ENCODE measurements at regions not wholly inside any gene's neighbourhood (a gene's known extent, or its start where the extent isn't known, plus 50 kb on each side); places are given as distances from the start of the nearest gene placed in this dataset.

GRCh38 chr14:96980835-96981234, 183.7 kb downstream of the VRK1 start:
- no peak for DNase-seq

GRCh38 chr14:96986256-96987085, 189.3 kb downstream of the VRK1 start:
- DNase-seq: no peak

GRCh38 chr14:96987086-96987474, 189.9 kb downstream of the VRK1 start:
- DNase-seq: no peak

DNA sequence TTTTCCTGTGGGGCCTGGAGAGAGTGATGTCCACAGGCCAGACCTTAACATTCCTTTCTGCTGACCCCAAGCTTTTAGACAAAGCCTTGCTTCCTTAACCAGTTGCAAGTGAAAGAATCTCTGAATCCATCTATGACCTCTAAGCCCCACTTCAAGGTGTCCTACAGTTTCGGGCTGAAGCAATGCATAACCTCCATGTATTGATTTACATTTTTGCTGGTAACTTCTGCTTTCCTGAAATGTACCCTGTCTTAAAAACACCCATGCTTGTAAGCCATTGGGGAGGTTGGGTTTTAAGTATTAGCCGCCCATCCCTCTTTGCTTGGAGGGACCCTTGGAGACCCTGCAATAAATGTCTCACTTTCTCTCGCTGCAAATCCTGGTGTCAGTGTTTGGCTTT, 190.6 kb downstream of the VRK1 start:
- DNase-seq: no peak

DNA sequence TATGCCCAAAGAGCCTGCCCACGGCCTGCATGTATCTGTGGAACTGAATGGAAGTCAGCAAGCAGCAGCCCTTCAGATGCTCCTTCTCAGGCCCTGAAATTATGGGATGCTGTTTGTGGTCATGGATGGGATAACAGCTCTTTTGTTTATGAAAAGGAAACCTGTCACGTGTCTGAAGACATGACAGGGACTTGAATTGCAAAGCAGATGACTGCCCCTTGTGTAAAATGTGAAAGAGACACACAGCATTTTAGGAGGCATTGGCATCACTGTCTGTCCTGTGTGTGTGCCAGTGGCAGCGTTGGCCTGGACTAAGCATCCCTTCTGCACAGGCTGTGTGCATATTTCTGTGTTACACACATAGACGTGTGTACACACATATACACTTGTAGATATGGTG, 192.1 kb downstream of the VRK1 start:
- DNase-seq: no peak

DNA sequence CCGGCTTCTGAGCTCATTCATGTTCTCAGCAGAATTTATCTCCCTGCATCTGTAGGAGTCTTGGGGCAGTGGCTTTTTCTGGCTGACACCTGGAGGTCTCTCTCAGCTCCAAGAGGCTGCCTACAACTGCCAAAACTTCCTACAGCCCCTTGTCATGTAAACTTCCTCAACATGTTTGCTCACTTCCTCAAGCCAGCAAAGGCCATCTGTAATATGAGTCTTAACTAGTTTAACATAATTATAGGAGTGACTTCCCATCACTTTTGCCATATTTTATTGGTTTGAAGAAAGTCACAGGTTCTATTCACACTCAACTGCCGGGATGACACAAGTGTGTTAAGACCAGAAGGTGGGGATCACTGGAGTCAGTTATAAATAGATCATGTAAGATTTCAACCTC, 194.0 kb downstream of the VRK1 start:
- no peak for DNase-seq

DNA sequence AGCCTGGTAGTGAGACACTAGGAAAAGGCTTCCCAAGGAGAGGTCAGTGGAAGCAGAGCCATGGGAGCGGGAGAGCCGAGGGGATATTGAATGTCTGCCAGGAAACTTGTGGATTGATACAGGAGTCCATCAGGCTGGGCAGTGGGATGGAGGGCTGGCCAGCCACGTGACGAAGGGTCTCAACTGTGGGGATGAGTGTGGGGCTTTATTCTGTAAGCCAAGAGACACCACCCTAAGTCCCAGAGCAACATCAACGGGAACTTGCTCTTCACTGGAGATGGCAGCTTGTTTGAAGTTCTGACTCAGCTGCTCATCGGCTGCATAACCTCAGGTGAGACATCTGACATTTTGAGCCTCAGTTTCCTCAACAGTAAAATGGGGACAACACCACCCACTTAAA, 197.8 kb downstream of the VRK1 start:
- DNase-seq: no peak

DNA sequence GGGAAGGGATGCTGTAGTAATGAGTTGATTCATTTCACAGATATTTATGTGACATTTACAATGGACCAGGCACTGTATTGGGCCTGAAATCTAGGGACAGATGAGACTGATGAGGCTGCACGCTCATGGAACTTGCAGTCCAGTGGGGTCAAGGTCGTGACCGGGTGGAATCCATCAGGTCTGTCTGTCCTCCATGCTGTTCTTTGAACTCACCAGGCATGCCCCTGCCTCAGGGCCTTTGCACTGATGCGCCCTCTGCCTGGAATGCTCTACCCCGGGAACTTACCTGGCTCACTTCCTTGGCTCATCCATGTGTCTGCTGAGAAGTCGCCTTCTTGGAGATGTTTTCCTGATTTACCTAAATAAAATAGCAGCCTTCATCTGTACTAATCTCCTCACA, 200.1 kb downstream of the VRK1 start:
- no peak for DNase-seq

DNA sequence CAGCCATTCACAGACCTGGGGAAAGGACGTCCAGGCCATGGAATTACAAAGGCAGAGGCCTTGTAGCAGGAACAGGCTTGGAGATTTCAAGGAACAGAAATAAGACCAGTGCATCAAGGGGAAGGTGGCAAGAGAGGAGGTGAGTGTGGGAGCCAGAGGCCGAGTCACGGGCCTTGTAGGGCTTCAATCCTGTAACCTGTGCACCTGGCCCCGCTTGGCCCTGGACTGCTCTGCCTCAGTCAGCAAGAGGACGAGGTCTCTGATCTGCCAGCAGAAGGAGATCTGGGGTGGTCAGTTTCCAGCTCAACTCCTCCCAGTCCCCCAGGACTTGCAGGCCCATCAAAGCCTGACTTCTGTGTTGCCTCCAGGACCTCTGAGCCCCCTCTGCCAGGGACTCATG, 200.8 kb downstream of the VRK1 start:
- DNase-seq: no peak

DNA sequence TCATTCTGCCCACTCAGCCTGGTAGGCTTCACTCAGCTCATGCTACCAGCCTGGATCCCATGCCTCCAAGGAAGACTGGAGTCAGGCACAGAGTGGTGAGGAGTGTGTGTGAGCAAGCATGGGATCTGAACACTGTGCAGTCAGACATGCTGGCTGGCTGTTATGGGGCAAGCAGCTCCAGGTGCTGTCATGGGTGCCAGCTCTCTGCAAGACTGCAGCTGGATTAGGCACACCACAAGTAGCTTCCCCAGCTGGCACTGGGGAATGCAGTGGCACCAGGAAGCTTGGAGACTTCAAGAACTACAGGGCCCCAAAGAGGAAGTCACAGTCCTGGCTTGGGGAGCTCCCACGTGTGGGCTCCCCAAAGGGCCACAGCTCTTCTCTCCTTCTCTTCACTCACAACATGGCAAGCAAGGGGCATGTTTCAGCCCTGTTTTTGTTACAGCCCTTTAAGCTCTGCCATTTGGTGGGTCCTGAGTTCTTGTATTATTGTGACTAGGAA, 202.5 kb downstream of the VRK1 start:
- no peak for DNase-seq

DNA sequence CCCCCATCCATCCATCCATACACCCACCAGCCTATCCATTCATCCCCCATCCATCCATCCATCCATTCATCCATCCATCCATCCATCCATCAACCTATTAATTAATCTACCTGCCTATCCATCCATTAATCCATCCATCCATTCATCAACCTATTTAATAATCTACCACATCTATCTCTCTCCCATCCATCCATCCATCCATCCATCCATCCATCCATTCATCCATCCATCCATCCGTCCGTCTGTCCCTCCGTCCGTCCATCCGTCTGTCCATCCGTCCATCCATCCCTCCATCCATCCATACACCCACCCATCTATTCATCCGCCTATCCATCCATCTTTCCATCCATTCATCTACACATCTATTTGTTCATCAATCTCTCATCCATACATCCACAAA, 205.3 kb downstream of the VRK1 start:
- no peak for DNase-seq

DNA sequence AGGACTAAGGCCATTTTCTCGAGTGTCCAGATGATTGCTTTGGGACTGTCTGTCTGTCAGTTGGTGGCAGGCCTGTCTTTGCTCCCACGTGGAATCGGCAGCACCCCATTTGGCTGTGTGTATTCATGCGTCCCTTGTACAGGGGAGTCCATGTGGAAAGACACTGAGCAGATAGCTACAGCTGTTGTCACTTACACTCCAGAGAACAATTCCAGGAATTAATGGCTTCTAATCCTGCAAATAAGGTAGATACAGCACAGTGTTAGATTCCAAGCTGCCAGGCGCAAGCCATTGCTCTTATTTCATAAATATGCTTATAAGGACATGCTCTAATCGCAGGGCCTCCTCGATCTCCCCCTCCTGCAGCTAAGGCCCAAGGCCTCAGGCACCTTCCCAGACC, 208.8 kb downstream of the VRK1 start:
- no peak for DNase-seq

GRCh38 chr14:97010491-97011160, 213.4 kb downstream of the VRK1 start:
- DNase-seq: no peak

DNA sequence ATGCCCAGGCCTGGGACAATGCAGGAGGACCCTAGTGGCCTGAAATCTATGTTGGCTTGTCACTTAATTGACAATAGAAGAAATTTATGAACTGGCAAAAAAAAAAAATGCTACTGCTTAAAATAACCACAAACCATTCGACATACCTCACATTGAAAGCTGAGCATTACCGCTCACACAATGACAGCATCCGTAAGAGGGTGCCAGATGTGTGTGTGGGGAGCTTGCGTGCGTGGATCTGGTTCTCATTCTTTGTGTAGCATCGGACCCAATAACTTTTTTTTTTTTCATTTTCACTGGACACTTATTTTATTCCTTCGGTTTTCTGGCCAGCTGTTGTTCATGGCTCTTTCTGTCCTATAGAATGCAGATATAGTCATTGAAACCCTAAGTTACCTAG, 216.7 kb downstream of the VRK1 start:
- DNase-seq: no peak

DNA sequence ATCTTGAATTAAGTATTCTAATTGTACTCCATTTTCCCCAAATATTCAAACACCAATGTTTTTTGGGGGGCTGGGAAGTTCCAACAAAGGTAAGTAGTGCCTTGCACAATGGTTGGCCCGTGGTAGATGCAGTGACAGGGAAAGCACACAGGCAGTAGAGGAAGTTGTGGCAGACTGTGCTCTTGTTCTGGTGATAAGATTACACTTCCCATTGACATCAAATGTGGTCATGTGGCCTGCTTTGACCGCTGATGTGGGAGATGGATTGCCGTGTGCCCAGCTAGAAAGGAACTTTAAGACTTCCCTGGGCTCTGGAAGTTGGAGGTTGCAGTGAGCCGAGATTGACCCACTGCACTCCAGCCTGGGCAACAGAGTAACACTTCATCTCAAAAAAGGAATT, 223.8 kb downstream of the VRK1 start:
- DNase-seq: no peak

DNA sequence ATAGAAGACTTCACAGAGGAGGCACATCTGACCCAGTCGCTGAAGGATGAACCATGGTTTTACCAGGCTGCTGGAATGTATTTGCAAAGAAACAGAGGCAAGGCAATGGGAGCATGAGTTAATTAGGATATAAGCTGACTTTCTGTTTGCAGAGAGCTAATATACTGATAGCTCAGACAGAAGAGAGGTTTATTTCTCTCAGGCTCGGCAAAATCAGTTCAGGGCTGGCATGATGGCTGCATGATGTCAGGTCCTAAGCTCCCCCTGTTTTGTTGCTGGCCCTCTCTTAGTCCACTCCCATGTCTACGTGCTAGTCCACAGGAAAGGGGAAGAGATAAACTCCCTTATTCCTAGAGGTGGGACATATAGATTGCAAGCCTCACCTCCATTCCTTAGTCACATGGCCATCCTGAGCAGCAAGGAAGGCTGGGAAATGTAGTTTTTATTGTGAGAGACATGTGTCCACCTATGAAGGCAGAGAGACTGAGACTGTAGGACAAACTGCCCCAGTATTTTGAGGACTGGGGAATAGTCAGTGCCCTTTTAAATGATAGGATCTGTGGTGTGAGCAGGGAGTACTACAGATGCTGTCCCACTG, 224.5 kb downstream of the VRK1 start:
- no peak for DNase-seq

- DNase-seq: no peak
These were observed 225.6 kb downstream of the VRK1 start for GRCh38 chr14:97022741-97023140.

GRCh38 chr14:97023871-97024270, 226.7 kb downstream of the VRK1 start:
- no peak for DNase-seq

DNA sequence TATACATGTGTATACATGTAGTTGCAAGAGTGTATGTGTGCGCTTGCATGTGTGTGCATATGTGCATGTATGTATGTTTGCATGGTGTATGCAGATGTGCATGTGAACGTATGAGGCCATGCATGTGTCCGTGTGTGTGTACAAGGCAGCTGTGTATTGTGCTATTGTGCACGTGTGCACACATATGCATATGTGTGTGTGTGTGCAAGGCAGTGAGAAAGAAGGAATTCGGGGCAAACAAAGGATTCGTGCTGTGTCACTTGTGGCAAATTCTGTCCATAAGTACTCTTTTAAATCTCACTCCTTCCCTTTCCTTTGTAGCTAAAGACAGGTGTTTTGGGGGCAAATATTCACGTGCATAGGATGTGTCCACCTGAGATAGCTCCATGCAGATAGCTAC, 227.1 kb downstream of the VRK1 start:
- DNase-seq: no peak

GRCh38 chr14:97025722-97026121, 228.5 kb downstream of the VRK1 start:
- no peak for DNase-seq

- DNase-seq: no peak
These were observed 230.2 kb downstream of the VRK1 start for GRCh38 chr14:97027256-97027999.

DNA sequence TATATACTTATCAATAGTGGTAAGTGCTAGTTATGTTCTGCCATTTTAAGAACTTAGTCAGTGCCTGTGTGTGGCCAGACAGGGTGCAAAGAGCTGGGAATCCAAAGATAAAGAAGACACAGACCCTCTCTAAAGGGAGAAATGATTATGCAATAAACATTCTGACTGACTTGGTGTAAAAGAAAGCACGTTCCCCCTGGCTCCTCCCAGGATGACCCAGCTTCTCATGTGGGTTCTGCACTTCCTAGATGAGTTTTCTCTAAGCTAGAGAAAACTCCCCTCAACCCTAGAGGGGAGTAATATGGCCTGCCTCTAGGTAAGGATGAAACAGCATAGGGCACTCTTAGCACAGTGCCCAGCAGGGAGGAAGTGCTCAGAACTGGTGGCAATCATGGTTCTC, 231.2 kb downstream of the VRK1 start:
- no peak for DNase-seq

- no peak for DNase-seq
These were observed 232.6 kb downstream of the VRK1 start for GRCh38 chr14:97029800-97030199.

Measured in stimulated activated naive CD4-positive, alpha-beta T cell treated with Interleukin-2 at 50 U/mL for 16 hours (primary cell).